HAP-1 (cell line): ENCODE measurements at regions not wholly inside any gene's neighbourhood (a gene's known extent, or its start where the extent isn't known, plus 50 kb on each side); places are given as distances from the start of the nearest gene placed in this dataset.
A peak's percentile ranks its signal among the peaks of the same experiment; 100 is the strongest.

Source experiments
- DNase-seq, 2 experiments: peaks; one replicate each; pipeline ENCODE4 v3.0.0-alpha.2; 2016 to 2020; ENCODE audit warnings: low spot score in 2 of 2
- H3K27me3 ChIP-seq: fragments of 250-450 bp; sonication (Bioruptor Pico); 2 replicates; pipeline ENCODE4 v1.5.1; 2020; ENCODE audit warnings: low read depth, mild to moderate bottlenecking, moderate library complexity
- H3K36me3 ChIP-seq: fragments of 250-450 bp; sonication (Bioruptor Pico); replicated peaks from 2 replicates; pipeline ENCODE4 v1.5.1; 2020; ENCODE audit warnings: mild to moderate bottlenecking
- H3K4me1 ChIP-seq: fragments of 250-450 bp; sonication (Bioruptor Pico); 2 replicates; pipeline ENCODE4 v1.5.1; 2020; ENCODE audit warnings: mild to moderate bottlenecking
- H3K4me3 ChIP-seq: fragments of 250-450 bp; sonication (Bioruptor Pico); 2 replicates; pipeline ENCODE4 v1.5.1; 2020; ENCODE audit warnings: mild to moderate bottlenecking, moderate library complexity
- H3K9me3 ChIP-seq: fragments of 250-450 bp; sonication (Bioruptor Pico); 2 replicates; pipeline ENCODE4 v1.5.1; 2020; ENCODE audit warnings: mild to moderate bottlenecking, moderate library complexity
- in situ Hi-C: fragments of 300-500 bp; cut with MboI; formaldehyde crosslinking; loops from 3 replicates; pipeline ENCODE4 v1.14.3; 2020; ENCODE audit warnings: low sequenced_read_pairs, inconsistent platforms, mixed read lengths

DNA sequence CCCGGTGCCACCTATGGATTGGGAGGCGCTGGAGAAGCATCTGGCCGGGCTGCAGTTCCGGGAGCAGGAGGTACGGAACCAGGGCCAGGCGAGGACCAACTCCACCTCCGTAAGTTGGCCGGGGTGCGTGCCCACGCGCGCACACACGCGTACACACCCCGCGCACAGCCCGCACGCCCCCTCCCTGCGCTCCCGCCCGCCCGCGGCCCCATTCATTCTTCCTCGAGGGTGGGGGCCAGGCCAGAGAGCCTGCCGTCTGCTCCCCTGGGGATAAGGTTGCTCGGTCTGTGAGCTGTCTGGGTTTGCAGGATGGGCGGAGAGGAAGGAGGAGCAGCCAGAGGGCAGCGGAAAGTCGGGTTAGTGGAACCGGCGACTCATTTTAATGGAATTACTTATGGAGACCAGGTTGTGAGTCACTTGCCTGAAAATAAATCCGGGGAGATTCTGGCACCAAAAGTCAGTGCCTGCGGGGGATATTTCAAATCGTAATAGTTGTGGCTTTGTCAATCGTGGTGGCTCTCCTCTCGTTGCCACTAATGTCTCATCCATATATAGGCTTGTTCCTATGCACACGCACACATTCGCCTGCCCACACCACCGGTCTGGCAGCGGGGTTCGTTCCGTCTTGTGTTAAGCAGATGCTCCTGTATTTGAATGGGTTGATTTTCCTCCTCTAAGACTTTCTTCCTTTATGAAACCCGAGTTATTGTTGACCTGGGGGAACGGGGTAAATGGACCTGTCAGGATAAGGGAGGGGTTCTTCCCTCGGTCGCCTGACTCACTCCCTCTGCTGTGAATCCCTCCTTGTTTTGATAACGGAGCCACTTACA, 223.4 kb upstream of the IL12A start:
- in situ Hi-C loops, result no loop called here
- peak overlapping the region; percentile 53 for H3K4me3 ChIP-seq
- H3K9me3 ChIP-seq, result no peaks in the 10 kb centered on the region
- peak; percentile 64 to 85 for DNase-seq
- peaks cover 30% of the 10 kb centered on the region for H3K4me1 ChIP-seq
- peaks cover 4% of the 10 kb centered on the region for H3K36me3 ChIP-seq
- no peaks in the 10 kb centered on the region for H3K27me3 ChIP-seq

DNA sequence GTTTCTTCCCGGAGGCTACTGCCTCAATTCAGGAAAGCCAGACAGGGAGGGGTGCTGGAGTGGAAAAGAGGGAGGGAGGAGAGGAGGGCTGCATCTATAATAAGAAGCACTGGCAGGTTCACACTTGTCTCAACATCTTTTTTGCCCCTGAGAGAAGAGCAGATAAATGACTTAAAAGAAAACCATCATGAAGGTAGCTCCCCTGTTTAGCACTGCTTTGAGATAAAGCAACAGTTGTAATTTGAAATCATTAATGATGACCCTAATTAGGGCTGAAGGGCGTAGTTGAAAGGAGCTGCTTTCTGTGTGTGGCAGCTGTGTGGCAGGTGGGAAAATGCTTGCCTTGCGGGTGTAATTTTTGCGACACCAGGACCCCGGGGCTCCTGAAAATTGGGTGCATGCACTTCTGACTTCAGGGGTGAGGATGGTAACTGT, 222.8 kb upstream of the IL12A start:
- Histone ChIP-seq H3K4me1 (peaks cover 30% of the 10 kb centered on the region), H3K27me3 (no peaks in the 10 kb centered on the region), H3K36me3 (peaks cover 4% of the 10 kb centered on the region), H3K4me3 (peak overlapping the region; percentile 53), H3K9me3 (no peaks in the 10 kb centered on the region)
- peak; percentile 76 to 89 for DNase-seq
- in situ Hi-C loops, result no loop called here

DNA sequence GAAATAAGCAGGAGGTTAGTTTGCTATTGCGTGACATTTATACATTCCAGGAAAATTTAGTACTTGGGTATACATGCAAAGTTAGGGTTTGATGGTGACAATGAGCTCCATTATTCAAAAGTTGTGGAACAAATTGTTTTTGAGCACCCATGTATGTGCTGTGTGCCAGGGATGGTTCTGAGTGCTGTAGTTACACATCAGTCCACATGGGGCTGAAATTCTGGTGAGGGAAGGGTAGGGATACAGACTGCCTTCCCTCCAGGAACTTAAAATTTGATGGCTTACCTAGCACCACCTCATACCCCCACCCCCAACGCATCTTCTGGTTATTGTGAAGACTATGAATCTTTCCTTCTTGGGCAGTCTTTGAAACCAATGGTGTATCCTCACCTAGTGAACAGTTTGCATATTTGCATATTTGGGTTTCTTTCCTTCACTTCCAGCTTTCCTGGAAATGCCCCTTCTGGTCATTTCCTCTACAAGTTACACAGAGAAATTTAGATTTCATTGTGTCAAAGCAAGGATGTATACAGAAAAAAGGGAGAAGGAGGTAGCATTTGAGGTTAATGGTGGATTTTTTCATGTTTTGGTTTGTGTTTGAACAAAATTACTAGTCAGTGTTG, 222.0 kb upstream of the IL12A start:
- no peaks in the 10 kb centered on the region for H3K27me3 ChIP-seq
- H3K4me1 ChIP-seq, result peaks cover 23% of the 10 kb centered on the region
- no peaks in the 10 kb centered on the region for H3K9me3 ChIP-seq
- peak; percentile 38 to 53 for DNase-seq
- peaks cover 4% of the 10 kb centered on the region for H3K36me3 ChIP-seq
- H3K4me3 ChIP-seq, result peak overlapping the region; percentile 53; the same call in 1 of the 2 replicates
- in situ Hi-C loops, result no loop called here

DNA sequence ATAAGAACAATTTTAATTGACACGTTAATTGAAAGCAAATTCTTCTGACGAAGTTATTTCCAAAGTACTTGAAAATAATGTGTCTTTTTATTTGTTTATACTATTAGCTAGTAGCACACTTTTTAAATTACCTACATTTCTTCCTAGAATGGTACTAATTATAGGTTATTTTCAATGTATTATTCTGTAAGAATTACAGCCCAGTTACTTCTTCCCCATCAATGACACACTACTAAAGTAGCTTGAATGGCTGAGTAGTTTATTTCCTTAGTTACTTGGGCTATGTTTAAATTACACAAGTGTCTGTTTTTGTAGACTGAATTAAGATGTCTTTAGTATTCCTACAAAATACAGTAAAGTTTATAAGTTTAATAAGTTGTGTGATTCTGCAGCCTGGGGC, 217.6 kb upstream of the IL12A start:
- Histone ChIP-seq H3K27me3 (no peaks in the 10 kb centered on the region), H3K4me3 (no peak overlapping the region), H3K9me3 (no peaks in the 10 kb centered on the region), H3K4me1 (peaks cover 20% of the 10 kb centered on the region), H3K36me3 (peaks cover 4% of the 10 kb centered on the region)
- in situ Hi-C loops, result no loop called here
- no peak for DNase-seq

DNA sequence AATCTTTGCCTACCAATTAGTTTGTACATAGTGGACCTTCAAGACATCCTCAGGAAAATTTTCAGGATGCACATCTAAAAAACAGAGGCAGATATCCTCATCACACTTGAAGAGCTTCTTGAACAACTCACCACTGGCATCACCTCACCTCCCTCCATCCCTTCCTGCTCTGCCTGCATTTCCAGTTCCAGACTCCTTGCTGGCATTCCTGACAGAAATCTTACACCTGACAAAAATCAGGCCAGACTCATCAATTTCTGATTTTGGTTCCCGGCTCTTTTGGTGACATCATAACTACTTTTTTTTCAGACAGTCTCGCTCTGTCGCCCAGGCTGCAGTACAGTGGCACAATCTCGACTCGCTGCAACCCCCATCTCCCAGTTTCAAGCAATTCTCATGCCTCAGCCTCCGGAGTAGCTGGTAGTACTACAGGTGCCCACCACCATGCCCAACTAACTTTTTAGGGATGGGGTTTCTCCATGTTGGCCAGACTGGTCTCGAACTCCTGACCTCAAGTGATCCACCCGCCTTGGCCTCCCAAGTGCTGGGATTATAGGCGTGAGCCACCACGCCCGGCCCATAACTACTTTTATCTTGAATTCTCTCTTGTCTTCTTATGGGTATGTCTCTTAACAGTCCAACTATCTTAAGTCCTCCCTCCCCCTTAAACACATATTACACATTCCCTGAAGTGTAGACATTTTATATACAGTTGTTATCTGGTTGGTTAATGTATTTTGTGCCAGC, 216.6 kb upstream of the IL12A start:
- in situ Hi-C loops, result no loop called here
- Histone ChIP-seq H3K4me1 (peaks cover 15% of the 10 kb centered on the region), H3K27me3 (no peaks in the 10 kb centered on the region), H3K9me3 (no peaks in the 10 kb centered on the region), H3K36me3 (peaks cover 4% of the 10 kb centered on the region), H3K4me3 (no peak overlapping the region)
- no peak for DNase-seq

DNA sequence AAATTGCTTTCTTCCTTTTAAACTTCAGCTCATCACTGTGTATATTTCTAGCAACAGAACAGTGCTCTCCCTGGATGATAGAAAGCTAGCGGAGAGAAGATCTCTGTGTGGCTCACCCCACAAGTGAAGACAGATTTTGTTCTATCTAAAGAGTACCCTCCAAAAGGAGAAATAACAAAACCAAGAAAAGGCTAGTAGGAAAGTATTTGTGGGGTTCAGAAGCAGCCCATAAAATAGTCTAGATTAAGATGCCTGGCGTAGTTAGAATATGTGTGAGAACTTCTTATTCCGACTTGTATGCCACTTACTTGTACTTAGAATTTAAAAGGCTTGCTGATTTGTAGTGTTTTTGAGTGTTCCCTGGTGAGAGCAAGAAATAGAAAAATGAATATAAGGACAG, 214.9 kb upstream of the IL12A start:
- DNase-seq, result no peak
- H3K27me3 ChIP-seq, result no peaks in the 10 kb centered on the region
- in situ Hi-C loops, result no loop called here
- H3K4me1 ChIP-seq, result peaks cover 15% of the 10 kb centered on the region
- H3K9me3 ChIP-seq, result no peaks in the 10 kb centered on the region
- H3K4me3 ChIP-seq, result no peak overlapping the region
- no peaks in the 10 kb centered on the region; the same call in 1 of the 2 replicates for H3K36me3 ChIP-seq

DNA sequence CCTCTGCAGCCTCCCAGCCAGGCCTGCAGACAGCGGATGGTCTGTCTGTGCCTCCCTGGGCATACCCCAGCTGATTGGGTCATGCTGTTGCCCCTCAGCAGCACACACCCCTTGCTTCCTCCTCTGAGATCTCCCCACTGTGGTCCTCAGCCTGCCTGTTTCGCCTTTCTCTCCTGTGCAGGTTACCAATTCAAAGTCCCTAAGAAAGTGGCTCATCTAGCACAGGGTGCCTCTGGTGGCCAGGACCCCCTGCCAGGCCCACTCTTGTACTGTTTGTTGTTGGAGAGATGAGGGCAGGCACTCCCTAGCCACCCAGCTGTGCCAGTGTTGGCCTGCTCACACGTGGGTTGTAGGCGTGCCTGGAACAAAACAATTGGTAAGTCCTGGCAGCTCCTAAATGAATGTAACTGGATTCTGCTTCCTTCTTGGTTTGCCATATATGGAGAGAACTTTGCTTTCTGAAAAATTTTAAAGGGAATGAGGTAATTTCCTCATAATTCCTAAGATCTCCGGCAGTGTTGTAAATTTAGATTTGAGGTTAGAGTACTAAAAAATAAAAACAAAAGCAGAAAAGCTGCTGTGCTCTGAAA, 213.2 kb upstream of the IL12A start:
- peak; percentile 24 to 34 for DNase-seq
- in situ Hi-C loops, result no loop called here

DNA sequence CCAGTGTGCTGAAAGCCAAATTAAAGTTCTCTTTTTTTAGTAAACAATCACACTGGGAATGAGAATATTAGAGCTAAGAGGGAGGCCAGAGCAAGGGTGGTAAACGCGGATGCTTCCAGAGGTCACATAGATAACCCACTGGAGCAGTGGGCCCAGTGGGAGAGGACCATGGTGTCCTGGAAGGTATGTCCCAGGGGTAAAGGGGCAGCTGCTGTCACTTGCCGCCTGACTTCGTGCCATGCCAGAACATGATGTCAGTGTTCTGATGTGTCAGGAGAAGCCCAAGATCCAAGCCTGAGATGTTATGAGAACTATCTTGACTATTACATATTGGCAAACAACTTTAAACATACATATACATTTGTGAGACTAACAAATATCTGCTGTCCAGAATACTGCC, 211.9 kb upstream of the IL12A start:
- no peak for DNase-seq
- H3K9me3 ChIP-seq, result no peaks in the 10 kb centered on the region
- H3K4me1 ChIP-seq, result peaks cover 15% of the 10 kb centered on the region
- no peak overlapping the region for H3K4me3 ChIP-seq
- H3K36me3 ChIP-seq, result no peaks in the 10 kb centered on the region
- in situ Hi-C loops, result no loop called here
- no peaks in the 10 kb centered on the region for H3K27me3 ChIP-seq

More for the DNA sequence above, 213.2 kb upstream of the IL12A start:
- no peaks in the 10 kb centered on the region for H3K36me3 ChIP-seq
- H3K4me1 ChIP-seq, result peaks cover 15% of the 10 kb centered on the region
- H3K9me3 ChIP-seq, result no peaks in the 10 kb centered on the region
- no peak overlapping the region for H3K4me3 ChIP-seq
- H3K27me3 ChIP-seq, result no peaks in the 10 kb centered on the region

DNA sequence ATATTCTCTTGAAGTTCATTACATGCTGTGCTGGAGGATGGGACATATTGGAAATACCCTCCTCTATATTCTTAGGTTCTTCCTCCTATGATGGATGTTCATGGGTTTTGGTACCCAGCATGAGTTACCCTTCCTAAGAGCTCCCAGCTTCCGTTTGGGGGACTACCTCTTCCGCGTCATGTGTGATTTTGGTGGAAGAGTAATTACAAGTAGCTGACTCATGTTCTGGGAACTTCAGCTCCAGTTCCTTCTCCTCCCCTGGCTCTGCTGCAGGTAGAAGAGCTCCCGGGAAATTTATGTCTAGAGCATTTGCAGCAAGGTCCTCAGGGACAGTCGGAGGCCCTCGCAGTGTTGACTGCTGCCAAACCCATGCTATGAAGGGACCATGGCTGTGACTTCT, 208.8 kb upstream of the IL12A start:
- no peak for DNase-seq
- H3K27me3 ChIP-seq, result no peaks in the 10 kb centered on the region
- peaks cover 12% of the 10 kb centered on the region for H3K4me1 ChIP-seq
- in situ Hi-C loops, result no loop called here
- no peak overlapping the region for H3K4me3 ChIP-seq
- no peaks in the 10 kb centered on the region for H3K36me3 ChIP-seq
- H3K9me3 ChIP-seq, result no peaks in the 10 kb centered on the region

DNA sequence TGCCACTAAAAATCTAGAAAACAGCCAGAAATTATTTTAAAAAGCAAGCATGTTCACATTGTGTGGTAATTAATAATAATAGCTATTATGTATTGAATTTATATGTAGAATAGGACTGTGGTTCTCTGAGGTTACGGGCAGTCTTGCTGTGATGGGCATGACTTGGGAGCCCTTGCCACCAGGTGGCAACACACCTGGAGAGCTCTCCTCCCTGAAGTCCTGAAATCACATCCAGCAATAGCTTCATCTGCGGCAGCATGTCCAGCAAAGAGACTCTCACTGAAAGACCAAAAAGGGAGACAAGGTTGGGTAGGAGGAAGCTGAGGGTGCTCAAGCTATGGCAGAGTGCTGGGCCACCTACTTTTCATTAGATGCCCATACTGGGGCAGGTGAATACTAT, 206.8 kb upstream of the IL12A start:
- H3K27me3 ChIP-seq, result no peaks in the 10 kb centered on the region
- peaks cover 9% of the 10 kb centered on the region for H3K4me1 ChIP-seq
- no peak overlapping the region for H3K4me3 ChIP-seq
- in situ Hi-C loops, result no loop called here
- no peaks in the 10 kb centered on the region for H3K9me3 ChIP-seq
- no peaks in the 10 kb centered on the region for H3K36me3 ChIP-seq
- no peak for DNase-seq

DNA sequence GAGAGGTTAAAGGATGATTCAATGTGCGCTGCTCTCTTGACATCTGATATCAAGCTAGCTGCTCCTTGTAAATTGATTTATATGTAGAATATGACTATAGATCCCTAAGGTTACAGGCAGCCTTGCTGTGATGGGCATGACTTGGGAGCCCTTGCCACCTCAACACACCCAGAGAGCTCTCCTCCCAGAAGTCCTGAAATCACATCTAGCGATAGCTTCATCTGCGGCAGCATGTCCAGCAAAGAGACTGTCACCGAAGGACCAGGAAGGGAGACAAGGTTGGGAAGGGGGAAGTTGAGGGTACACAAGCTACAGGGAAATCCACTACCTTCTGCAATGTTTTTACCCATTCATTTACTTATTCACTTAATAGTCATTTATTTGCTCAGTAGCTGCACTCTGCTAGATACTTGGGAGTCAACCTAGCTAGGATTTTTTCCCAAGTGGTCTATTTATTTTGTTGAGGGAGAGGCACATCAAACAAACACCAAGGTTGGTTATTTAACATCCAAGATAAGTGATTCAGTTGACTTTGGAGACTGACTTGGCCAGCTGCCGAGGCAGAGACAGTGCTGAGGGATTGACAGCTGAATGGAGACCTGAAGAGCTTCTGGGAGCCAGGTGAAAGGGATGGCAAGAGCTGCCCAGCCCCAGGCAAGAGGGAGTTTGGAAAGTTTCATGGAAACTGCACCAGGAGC, 205.8 kb upstream of the IL12A start:
- no peaks in the 10 kb centered on the region for H3K36me3 ChIP-seq
- H3K9me3 ChIP-seq, result no peaks in the 10 kb centered on the region
- in situ Hi-C loops, result no loop called here
- H3K4me1 ChIP-seq, result peaks cover 19% of the 10 kb centered on the region
- H3K4me3 ChIP-seq, result no peak overlapping the region
- H3K27me3 ChIP-seq, result no peaks in the 10 kb centered on the region
- DNase-seq, result no peak

DNA sequence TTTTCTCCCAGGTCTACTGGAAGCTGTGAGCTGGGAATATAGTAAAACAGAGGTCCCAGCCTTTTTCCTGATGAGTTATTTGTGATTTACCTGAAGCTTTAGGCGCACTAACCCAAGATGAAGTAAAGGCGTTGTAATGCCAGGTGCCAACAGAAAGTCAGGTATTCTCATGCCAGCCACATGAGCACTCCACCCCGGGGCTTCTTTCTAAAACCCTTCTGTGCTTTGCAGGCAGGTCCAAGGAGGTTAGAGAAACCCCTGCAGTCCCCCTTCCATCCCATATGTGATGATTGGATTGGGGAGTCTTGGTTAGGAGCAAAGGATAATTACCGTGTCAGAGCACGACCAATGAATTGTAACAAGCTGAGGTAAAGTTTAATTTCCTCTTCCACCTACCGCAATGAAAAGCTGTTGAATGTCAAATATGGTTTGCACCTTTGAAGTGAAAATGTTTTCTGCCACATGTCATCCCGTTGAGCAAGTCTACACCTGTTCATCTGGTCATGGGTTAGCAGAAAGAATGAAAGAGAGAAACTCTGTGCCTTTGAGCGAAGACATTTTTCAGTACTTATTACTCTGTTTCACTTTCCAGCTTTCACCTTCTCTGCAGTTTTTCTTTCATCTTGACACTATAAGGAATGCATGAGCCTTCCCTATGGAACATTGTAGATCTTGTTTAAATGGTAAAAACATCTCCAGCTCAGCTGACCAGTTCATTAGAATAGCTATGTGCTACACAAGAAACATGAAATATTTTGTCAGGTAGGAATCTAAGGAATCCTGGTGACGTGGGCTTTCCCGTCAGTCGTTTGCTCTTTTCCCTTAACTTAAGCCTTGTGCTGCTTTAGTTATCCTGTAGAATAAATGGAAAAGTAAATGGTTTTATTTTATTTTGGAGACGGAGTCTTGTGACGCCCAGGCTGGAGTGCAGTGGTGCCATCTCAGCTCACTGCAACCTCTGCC, 204.6 kb upstream of the IL12A start:
- no peaks in the 10 kb centered on the region for H3K9me3 ChIP-seq
- H3K4me1 ChIP-seq, result peaks cover 19% of the 10 kb centered on the region
- in situ Hi-C loops, result no loop called here
- no peaks in the 10 kb centered on the region for H3K36me3 ChIP-seq
- H3K27me3 ChIP-seq, result no peaks in the 10 kb centered on the region
- no peak overlapping the region for H3K4me3 ChIP-seq
- no peak for DNase-seq
